DND-41 (cell line): ENCODE measurements at regions not wholly inside any gene's neighbourhood (a gene's known extent, or its start where the extent isn't known, plus 50 kb on each side); places are given as distances from the start of the nearest gene placed in this dataset.

Experiments used
- CTCF ChIP-seq: IDR thresholded peaks from 2 replicates; pipeline ENCODE4 v1.5.1; 2012; ENCODE audit warnings: borderline replicate concordance, low read length, moderate library complexity, mild to moderate bottlenecking; ENCODE audit not compliant: poor library complexity, severe bottlenecking; ENCODE audit errors: extremely low read depth
- EZH2 ChIP-seq: IDR thresholded peaks from 3 replicates; pipeline ENCODE4 v1.6.1; 2012; ENCODE audit warnings: borderline replicate concordance, low read depth, mild to moderate bottlenecking, moderate library complexity, low read length, inconsistent platforms; ENCODE audit not compliant: severe bottlenecking

- TF ChIP-seq CTCF: no peak
- TF ChIP-seq EZH2: no peak
Observed at GRCh38 chrX:88982183-88982582, 235.2 kb downstream of the CPXCR1 start.
